Choroid plexus epithelial cell (primary cell): ENCODE measurements at regions not wholly inside any gene's neighbourhood (a gene's known extent, or its start where the extent isn't known, plus 50 kb on each side); places are given as distances from the start of the nearest gene placed in this dataset.

ENCODE experiments used
- DNase-seq: peaks from one replicate; pipeline ENCODE4 v3.0.0-alpha.2; 2010; ENCODE audit warnings: low read depth
- H3K4me3 ChIP-seq: 2 replicates; pipeline ENCODE4 v1.5.1; 2011; ENCODE audit warnings: low read depth, mild to moderate bottlenecking, control low read depth, low read length, moderate library complexity
- TF ChIP-seq, protein P1 (sequence below): conservative IDR thresholded peaks from 2 replicates; pipeline ENCODE4 v1.5.1; 2011; ENCODE audit warnings: low read depth, mild to moderate bottlenecking, control low read depth, inconsistent platforms, low read length, moderate library complexity

DNA sequence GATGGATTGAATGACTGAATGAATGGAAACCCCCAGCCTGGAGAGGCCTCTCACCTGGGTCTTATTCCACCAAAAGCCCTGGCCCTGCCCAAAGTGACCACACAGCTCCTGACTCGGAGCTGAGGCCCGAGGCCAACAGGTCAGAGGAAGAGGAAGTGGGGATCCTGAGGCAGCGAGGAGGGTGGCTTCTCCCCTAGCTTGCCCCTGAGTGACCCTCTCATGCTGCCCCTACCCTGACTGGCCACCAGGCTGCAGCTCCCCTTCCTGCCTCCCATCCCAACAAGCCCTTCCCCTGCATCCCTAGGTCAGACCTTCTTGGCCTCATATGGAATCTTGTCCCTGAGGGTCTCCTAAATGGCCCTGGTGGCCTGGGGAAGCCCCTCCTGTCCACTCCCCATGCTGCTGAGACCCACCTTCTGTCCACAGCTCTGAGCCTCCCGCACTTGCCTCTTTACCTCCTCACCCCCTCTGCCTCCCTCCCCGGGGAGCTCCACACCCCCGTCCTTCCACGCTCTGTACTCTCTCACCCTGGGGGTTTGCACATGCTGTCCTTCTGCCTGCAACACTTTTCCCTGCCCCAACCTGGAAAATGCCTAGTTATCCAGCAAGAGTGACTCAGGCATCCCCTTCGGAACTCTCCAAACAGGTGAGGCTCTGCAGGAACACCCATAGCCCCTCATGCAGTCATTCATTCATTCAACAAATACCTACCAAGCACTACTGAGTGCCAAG, 134.8 kb upstream of the HDAC4 start:
- TF ChIP-seq, protein P1, sequence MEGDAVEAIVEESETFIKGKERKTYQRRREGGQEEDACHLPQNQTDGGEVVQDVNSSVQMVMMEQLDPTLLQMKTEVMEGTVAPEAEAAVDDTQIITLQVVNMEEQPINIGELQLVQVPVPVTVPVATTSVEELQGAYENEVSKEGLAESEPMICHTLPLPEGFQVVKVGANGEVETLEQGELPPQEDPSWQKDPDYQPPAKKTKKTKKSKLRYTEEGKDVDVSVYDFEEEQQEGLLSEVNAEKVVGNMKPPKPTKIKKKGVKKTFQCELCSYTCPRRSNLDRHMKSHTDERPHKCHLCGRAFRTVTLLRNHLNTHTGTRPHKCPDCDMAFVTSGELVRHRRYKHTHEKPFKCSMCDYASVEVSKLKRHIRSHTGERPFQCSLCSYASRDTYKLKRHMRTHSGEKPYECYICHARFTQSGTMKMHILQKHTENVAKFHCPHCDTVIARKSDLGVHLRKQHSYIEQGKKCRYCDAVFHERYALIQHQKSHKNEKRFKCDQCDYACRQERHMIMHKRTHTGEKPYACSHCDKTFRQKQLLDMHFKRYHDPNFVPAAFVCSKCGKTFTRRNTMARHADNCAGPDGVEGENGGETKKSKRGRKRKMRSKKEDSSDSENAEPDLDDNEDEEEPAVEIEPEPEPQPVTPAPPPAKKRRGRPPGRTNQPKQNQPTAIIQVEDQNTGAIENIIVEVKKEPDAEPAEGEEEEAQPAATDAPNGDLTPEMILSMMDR, result no peak
- H3K4me3 ChIP-seq, result no peak overlapping the region

DNA sequence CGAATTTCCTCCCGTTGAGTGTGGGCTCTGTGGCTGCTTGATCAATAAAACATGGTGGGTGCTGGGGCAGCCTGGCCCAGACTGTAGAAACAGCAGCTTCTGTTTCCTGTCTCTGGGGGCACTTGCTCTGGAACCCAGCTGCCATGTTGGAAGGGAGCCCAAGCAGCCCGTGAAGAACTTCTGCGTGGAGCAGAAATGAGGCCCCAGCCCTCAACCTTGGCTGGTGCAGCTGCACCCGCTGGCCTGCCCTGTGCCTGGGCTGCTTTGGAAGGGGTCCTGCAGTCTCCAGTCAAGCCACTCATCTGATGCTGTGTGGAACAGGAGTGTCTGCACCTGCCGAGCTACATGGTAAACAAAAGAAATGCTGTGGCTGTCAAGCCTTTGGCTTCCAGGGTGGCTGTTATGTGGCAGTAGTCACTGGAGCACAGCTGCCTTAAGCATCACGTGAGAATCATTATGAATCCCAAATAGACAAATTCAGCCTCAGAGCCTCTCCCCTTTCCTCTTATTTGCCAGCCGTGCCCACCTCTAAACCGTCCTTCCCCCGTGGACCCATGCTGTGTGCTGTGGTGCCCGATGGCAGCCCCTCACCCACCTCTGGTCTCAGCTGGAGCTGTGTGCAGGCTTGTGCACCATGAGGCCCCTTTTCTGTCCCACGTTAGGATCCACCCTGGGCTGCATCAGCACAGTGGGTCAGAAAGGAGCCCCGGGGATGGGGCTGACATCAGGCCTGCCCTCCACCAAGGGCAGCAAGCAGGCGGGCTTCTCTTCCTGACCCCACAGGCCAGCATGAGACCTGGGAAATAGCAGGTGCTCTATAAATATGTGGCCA, 134.0 kb upstream of the HDAC4 start:
- no peak overlapping the region for H3K4me3 ChIP-seq
- no peak for DNase-seq
- TF ChIP-seq, protein P1, result no peak

More for the DNA sequence above, 134.8 kb upstream of the HDAC4 start:
- DNase-seq, result no peak

GRCh38 chr2:239533569-239534316, 132.9 kb upstream of the HDAC4 start:
- no peak overlapping the region for H3K4me3 ChIP-seq
- TF ChIP-seq, protein P1, result no peak
- DNase-seq, result peak; percentile 6

DNA sequence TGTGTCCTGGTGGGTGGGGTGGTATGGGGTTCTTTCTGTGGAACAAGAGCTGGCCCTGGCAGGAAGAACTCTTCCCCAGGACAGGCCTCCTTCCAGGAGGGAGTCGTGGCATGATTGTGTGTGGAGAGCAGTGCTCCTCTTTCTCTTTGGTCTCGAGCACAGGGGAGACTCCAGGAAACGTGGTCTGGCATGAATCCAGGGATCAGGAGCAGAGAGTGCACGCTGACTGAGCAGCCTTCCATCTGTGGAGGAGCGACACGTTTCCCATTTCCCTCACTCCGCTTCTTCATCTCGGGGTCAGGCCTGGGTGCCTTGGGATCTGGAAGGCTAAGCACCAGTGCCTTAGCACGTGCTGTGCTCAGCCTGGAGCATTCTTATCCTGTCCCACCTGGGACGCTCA, 132.0 kb upstream of the HDAC4 start:
- no peak overlapping the region for H3K4me3 ChIP-seq
- no peak for DNase-seq
- TF ChIP-seq, protein P1, result no peak

DNA sequence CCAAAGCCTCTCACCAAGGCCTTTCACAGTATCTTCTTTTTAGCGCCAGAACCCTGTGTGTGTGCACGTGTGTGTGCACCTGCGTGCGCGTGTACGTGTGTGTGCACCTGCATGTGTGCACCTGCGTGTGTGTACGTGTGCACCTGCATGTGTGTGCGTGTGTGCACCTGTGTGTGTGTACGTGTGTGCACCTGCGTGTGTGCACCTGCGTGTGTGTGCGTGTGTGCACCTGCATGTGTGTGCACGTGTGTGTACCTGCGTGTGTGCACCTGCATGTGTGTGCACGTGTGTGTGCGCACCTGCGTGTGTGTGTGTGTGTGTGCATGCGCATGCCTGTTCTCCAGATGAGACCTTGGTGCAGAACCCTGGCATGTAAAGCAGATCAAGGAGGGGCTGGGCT, 131.4 kb upstream of the HDAC4 start:
- TF ChIP-seq, protein P1, result no peak
- H3K4me3 ChIP-seq, result no peak overlapping the region
- DNase-seq, result no peak

GRCh38 chr2:239531456-239532241, 130.8 kb upstream of the HDAC4 start:
- DNase-seq, result no peak
- TF ChIP-seq, protein P1, result no peak
- no peak overlapping the region for H3K4me3 ChIP-seq
